Bone marrow (tissue), 2 donors: ENCODE measurements at regions not wholly inside any gene's neighbourhood (a gene's known extent, or its start where the extent isn't known, plus 50 kb on each side); places are given as distances from the start of the nearest gene placed in this dataset.

Experiments used
- DNase-seq, 2 donors: peaks; one replicate each; lab custom pipeline; 2025; lab: John Stamatoyannopoulos, UW

DNA sequence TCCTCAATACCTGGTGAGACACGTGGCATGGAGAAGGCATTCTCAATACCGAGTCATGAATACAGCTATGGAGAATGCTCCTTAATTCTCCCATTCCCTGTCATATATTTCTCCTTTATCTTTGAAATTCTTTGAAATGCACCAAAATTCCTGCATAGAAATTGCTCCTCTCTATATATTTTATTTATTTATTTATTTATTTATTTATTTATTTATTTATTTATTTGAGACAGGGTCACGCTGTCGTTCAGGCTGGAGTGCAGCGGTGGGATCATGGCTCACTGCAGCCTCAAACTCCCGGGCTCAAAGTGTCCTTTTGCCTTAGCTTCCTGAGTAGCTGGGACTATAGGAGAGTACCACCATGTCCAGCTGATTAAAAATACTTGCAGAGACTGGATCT lies 190.3 kb upstream of the MAF start:
- no peak for DNase-seq

DNA sequence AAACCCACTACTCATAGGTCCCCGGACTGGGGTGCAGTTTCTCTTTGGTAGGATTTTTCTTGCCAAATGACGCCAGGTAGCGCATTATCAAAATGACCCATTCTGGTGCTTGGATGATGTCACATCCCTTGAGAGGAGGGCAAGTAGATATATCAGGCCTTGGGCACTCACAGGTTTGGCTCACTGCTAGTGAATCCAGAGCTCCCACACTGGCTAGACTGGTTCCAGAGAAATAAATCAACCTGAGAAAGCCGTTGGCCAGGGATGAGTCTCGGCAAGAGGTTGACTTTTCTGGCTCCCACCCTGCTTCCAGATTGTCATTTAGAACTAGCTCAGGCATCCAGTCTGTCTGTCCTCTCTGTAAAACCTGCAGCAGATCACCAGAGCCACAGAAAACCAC lies 188.4 kb upstream of the MAF start:
- no peak for DNase-seq

DNA sequence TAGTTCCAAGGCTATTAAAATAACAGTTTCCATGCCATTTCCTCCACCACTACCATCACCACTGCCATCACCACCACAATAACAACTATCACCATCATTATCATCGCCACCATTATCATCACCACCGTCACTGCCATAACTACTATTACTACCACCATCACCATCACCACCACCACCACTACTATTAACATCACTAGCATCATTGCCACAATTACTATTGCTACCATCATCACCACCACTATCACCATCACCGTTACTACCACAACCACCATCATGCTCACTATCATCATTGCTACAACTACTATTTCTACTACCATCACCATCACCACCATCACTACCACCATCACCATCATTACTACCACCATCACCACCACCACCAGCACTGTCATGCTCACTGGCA lies 185.9 kb upstream of the MAF start:
- DNase-seq = no peak

- DNase-seq = no peak
Observed at GRCh38 chr16:79784007-79784406, 183.5 kb upstream of the MAF start.

GRCh38 chr16:79777679-79778078 lies 177.1 kb upstream of the MAF start:
- DNase-seq = no peak

DNA sequence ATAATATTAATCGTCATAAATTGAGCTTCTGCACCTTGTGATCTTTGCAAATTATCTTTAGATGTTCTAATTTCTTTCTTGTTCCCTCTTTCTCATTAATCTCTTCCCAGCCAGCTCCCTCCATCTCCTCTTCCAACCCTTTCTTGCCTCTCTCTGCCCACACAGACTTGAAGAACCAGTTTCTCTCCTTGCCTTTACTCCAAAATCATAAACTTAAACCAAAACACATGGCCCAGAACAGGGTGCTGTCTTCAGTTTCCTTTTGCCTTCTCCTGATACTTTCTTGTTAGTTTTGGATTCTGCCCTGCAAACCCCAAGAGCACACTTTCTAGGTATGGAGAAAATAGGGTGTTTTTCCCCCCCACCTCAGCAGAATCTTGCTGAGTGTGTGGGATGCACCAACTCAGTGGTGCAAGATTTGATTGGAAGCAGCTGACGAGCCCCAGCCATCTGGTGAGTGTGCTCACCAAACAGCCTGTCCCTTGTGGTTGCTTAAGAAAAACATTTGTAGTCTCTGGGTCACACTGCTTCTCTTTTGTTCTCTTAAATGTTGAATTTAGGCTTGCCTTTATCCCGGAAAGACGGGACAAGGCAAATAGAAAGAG lies 175.8 kb upstream of the MAF start:
- peak in 1 of 2 donors; percentile 5 for DNase-seq

DNA sequence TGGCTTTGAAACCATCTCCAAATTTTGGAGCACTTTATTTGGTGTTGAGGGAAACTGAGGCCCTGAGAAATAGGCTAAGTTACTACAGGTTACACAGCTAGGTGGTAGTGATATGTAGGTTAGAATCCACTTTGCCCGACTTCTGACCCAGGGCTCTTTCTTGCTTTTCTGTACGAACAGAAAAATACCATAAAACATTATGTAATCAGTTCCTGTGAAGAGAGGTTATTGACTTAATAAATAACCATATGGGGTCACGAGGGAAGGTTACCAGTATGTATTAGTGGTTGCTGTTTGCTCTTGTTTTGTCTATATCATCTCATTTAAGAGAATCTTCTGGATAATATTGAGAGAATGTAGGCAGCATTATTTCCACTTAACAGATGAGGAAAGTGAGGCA lies 172.2 kb upstream of the MAF start:
- no peak for DNase-seq

GRCh38 chr16:79772048-79772447 lies 171.5 kb upstream of the MAF start:
- no peak for DNase-seq

DNA sequence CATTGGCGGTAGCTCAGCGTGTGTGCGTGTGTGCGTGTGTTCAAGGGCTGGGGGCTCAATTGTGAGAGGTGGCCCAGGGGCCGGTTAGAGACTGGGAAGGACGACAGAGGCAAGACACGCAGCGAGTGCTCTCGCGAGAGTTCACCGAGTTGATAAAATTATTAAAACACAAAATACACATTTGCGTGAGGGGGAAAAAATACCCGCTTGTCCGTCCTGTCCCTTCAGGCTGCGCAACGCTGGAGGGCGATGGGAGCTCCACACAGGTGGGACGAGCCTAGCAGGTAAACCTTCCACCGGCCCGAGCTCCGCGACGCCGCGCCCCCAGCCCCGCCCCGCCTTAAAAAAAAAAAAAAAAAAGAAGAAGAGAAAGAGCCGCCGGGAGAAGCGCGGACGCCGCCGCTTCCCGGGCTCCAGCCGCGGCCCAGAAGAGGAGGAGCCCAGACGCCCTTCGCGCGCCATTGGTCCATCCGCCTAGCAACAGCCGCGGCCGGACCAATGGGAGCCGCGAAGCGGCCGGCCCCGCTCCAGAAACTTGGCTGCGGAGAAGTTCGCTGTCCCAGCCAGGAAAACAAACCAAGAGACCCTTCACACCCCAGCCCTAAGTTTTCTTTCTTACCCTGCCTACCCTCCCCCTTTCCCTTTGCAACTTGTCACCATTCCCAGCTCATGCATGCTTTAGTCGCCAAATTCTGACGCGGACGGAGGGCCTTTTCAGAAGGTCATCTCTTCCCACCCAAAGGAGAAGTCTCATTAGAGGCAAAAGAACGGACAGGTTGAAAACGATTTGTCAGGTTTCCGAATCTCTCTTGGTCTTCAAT lies 169.9 kb upstream of the MAF start:
- DNase-seq = peak; percentile 51 to 59

DNA sequence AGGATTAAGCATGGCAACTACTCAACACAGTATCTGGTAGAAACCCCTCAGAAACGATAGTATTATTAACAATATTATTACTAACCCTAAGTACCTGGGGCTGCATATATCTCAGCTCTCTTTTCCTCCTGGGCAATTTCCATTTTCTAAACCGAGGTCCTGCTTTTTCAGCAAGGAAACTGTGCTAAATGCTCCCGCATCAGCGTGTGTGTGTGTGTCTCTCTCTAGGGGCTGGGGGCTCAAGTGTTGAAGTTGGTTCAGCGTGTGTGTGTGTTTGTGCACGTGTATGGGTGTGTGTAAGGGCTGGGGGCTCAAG lies 169.3 kb upstream of the MAF start:
- DNase-seq = no peak

- DNase-seq = no peak
Observed at GRCh38 chr16:79769270-79769927, 168.9 kb upstream of the MAF start.

DNA sequence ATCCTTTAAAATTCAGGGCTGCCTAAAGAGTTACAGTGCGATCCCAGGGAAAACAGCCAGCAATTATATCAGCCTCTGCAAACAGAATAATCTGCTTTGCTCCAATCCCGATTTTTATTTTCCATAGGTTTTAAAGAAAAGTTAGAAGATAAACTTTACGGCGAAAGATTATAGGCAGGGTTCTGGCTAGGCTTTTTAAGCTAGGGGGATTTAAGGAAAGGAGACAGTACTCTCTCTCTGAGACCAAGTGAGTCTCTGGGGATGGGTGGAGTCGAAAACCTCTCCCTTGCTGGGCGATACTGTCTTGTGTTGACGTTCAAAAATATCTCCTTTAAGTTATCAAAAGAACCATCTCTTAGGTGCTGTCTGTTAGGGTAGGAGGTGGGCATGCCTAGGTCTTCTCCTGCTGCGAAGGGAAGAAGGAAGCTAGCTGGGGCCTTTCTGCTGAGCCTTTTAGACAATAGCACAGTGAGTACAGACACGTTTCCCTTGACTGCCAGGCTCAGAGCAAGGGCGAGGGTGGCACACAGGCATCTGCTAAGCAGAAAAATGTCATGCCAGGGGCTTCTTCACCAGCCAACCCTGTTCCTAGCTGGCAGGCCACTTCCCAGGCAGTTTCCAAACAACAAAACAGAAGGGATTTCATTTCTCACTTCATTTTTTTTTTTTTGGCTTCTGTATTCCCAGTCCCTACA lies 167.9 kb upstream of the MAF start:
- no peak for DNase-seq

- peak in 1 of 2 donors; percentile 49 for DNase-seq
Observed at GRCh38 chr16:79767421-79768275, 167.1 kb upstream of the MAF start.

GRCh38 chr16:79765901-79766394 lies 165.4 kb upstream of the MAF start:
- DNase-seq = no peak

DNA sequence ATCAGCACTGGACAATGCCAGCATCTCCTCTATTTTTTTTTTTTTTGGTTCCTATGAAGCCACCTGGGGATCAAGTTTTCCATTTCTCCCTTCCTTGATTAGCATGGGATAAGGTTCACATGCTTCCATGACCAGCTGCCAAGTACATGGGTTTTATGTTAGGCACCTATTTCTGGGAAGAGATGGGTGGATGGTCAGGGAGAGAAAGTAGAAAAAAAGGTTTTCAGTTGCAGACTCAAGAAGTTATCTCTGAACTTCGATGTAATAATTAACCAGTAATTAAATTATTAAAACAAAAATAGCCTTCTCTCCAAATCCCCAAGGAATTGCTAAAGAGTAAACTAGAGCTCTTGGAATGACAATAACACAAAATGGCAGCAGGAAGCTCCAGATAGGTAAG lies 164.9 kb upstream of the MAF start:
- DNase-seq = no peak

DNA sequence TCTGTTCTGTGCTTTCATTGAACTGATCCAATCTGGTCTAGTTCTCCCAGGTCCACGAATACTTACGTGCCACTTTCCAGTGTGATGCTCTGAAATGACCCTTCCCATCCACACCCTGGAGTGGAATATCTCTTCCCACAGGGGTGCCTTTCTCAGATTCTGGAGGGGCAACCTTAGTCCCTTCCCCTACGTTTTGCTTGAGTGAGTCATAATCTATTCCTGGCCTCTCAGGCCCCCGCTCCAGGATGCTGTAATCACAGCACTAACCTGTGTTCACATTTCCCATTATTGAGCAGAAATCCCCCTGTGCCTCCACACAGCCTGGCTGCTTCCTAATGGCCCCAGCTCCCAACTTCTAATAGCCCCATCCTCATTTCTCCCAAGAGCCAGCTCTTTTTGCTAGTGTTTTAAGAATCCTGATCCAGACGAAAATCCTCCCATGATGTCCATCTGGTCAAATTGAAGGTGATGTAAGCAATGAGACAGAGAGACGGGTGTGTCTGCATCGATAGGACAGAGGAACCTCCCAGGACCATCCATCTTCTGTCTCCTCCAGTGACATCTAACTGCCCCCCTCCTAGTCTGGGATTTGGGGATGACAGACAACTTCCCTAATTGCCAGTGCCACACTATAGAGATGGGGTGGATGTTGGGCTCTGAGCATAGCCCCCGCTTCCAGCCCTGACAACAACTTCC lies 164.0 kb upstream of the MAF start:
- DNase-seq = no peak

GRCh38 chr16:79762217-79762616 lies 161.7 kb upstream of the MAF start:
- DNase-seq = no peak

DNA sequence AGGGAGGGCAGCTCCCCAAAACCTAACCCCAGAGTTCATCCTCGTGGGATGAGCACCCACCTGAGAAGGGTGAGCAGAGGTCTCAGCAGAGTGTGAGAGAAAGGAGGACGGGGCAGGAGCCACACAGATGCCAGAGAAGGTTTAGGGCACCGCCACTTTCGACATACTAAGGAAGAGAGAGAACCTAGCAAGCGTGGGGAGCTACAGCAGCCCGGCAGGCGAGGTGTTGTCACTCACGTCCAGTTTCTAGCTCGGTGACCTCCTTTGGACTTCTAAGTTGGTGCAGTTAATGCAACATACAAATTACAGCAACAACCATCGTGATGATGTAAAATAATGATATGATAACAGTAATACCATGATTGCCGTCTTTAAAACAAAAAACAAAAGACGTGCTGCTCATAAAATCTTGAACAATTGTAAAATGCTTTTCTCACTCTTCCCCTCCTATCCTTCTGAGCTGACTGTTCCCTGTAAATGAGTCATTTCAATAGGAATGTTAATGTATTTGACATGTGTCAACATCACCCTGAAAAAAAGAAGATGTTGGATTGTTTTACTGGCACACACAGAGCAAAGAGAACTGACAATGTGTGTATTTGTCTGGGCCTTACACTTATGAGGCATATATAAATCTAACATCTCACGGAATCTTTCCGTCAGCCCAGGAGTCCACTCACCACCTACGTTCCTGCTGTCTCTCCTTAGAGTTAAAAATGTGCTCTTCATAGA lies 158.2 kb upstream of the MAF start:
- DNase-seq = no peak

DNA sequence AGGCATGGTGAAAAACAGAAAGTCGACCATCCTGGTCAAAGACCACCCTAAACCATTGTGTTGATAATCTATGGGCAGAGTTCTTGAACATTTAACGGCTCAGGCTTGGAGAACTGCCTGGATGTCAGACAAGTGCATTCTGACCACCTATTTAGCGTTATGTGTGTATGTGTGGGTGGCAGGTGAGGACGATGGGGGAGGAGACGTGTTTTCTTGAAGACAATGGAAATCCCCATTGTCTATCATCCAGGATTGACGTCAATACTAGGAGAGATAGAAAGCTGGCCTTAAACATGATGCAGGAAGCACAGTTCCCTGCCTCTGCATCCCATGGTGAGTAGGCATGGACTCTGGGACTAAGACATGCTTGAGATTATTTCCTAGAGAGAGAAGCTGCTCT lies 157.4 kb upstream of the MAF start:
- no peak for DNase-seq

DNA sequence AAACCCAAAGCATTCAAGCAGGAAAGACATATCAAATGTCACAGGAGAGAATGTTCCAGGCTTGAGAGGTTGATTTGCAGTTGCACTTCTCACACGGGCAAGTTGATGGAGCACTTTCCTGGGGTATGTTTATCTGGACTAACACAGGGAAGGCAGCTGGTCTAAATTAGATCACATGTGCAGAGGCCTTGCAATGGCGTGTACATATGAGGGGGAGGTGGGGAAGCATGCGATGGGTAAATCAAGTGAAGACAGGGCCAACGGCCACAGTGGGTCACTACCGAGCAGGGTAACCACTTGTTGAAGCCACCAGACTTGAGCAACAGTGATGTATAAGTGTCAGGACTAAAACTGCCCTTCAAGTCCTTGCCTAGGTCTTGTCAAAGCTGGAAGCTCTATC lies 156.6 kb upstream of the MAF start:
- DNase-seq = no peak
